Activated T-cell treated with anti-CD3 and anti-CD28 coated beads, Interleukin-2, amount 50 U/mL, for 4 hours (primary cell): ENCODE measurements at regions not wholly inside any gene's neighbourhood (a gene's known extent, or its start where the extent isn't known, plus 50 kb on each side); places are given as distances from the start of the nearest gene placed in this dataset.
"Not testable (repeated sequence)": the region's sequence is repeated elsewhere in the genome, so short reads cannot be mapped to it uniquely, and the experiment has no call there.

Experiments
- ATAC-seq, 2 donors: fragments of 200-7000 bp; cut with Tn5 transposase; one replicate each; pipeline ENCODE4 v1.10.0; 2021
- DNase-seq: peaks from one replicate; pipeline ENCODE4 v3.0.0-alpha.2; 2020
- H3K27me3 Mint-ChIP-seq: one replicate; pipeline ENCODE4 v1.8.0; 2021; ENCODE audit warnings: low read depth, mixed read lengths
- H3K36me3 Mint-ChIP-seq: one replicate; pipeline ENCODE4 v1.8.0; 2022; ENCODE audit warnings: mixed read lengths; ENCODE audit not compliant: insufficient read depth
- H3K4me1 Mint-ChIP-seq: one replicate; pipeline ENCODE4 v1.8.0; 2021; ENCODE audit warnings: low read depth, mixed read lengths
- H3K4me3 Mint-ChIP-seq: one replicate; pipeline ENCODE4 v1.8.0; 2021; ENCODE audit warnings: mild to moderate bottlenecking, moderate library complexity, mixed read lengths
- H3K9me3 Mint-ChIP-seq: one replicate; pipeline ENCODE4 v1.8.0; 2021; ENCODE audit warnings: mixed read lengths

DNA sequence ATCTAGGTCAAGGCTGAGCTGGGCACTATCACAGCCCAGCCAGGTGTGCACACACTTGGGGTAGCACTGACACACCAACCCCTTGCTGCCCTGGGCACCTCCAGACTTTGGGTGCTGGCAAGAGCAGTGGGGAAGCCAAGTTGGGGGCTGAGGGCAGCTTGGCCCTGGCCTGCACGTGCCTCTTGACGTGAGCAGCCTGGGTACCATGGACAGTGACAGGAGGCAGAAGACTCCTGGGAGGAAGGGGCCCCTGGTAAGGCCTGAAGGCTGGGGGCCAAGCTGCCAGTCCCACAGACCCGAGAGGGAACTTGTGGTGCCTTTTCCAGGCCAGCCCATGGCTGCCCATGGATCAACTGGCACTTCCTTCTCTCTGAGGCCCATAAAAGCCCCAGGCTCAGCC is 124.1 kb upstream of the SFSWAP start:
- Mint-ChIP-seq H3K27me3 (peaks cover 1% of the 10 kb centered on the region), H3K4me1 (no peaks in the 10 kb centered on the region), H3K36me3 (no peaks in the 10 kb centered on the region), H3K9me3 (no peaks in the 10 kb centered on the region), H3K4me3 (no peak overlapping the region)
- no peak for DNase-seq
- no peak for ATAC-seq

DNA sequence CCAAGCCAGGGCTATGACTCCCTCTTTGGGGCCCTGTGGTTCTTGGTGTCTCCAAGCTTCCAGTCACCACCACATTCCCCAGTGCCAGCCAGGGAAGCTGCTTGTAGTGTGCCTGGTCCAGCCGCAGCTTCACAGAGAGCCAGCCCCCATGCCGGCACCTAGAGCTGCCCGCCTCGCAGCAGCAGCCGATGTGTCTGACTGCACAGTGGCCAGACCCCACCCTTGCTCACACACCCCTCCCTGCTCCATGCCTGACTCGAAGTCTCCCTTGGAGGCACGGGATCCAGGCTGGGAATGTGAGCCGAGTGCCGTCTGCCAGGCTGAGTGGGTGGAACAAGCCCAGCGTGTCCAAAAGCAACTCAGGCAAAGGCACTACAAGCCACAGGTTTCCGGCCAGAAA is 123.3 kb upstream of the SFSWAP start:
- ATAC-seq, result no peak
- Mint-ChIP-seq H3K4me1 (peaks cover 4% of the 10 kb centered on the region), H3K4me3 (no peak overlapping the region), H3K36me3 (no peaks in the 10 kb centered on the region), H3K9me3 (no peaks in the 10 kb centered on the region), H3K27me3 (peaks cover 1% of the 10 kb centered on the region)
- no peak for DNase-seq

DNA sequence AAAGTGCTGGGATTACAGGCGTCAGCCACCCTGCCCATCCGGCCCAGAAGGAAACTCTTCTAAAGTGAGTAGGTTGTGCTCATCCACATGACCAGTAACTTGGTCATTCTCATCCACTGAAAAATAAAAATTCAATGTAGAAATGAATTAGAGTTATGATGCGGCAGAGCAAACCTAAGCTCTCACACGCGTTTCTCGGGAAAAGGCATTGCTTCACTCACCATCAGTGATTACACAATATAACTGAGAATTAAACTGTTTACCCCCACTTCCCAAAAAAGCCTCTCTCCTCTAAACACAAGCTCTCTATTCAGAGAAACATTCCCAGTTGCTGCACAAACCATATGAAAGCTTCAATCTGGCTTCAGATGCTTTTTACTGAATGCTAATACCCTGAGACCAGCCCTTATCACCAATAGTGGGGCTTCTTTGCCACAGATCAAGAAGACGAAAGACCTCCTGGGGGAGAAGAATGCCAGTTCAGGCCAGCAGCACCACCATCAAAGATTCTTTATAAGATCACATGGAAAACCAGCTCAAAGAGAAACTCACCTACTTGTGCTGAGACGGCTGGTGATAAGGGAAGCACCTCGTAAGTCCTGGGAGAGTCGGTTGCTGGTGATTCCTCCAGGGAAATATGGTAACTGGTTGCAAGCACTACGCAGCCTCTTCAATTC is 121.5 kb upstream of the SFSWAP start:
- H3K27me3 Mint-ChIP-seq, result no peaks in the 10 kb centered on the region
- ATAC-seq (no peak), DNase-seq (no peak)
- peaks cover 12% of the 10 kb centered on the region for H3K4me1 Mint-ChIP-seq
- H3K4me3 Mint-ChIP-seq, result no peak overlapping the region
- H3K9me3 Mint-ChIP-seq, result no peaks in the 10 kb centered on the region
- H3K36me3 Mint-ChIP-seq, result no peaks in the 10 kb centered on the region

DNA sequence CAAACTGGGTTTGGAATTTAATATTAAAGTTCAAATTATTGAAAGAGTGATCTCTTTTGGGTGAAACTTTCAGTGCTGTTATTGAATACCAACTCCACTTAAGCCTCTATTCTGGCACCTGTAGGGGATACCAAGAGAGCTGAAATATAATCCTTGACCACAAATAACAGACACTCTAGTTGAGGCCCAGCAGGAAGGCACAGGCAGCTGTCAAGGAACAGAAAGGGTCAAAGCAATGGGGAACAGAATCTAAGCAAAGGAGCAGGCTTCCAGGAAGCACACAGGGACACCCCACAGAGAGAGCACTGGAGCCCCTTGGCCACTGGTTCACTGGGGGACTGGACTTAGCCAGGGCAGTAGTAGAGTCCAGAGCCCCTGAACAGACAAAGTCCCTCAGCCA is 120.9 kb upstream of the SFSWAP start:
- DNase-seq, result no peak
- Mint-ChIP-seq H3K9me3 (no peaks in the 10 kb centered on the region), H3K27me3 (no peaks in the 10 kb centered on the region), H3K36me3 (no peaks in the 10 kb centered on the region), H3K4me1 (peaks cover 12% of the 10 kb centered on the region), H3K4me3 (no peak overlapping the region)
- ATAC-seq, result no peak

DNA sequence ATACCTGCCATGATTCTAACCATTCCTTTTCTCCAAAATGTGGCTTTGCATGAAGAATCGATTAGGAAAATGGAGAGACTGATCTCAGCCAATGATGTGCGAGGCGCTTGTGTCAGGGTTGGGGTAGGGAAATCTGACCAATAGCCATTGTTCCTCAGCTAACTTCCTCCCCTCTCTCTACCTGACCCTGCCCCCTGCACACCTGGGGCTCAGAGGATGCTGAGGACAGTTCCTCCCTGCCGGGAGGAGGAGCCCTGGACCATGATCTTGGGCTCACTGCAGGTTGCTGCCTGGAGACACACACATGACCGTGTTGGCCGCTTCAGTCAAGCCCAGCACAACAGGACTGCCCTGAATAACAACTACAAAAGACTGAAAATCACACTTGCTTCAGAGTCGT is 119.8 kb upstream of the SFSWAP start:
- no peak overlapping the region for H3K4me3 Mint-ChIP-seq
- DNase-seq (no peak), ATAC-seq (no peak)
- no peaks in the 10 kb centered on the region for H3K36me3 Mint-ChIP-seq
- H3K27me3 Mint-ChIP-seq, result no peaks in the 10 kb centered on the region
- H3K9me3 Mint-ChIP-seq, result no peaks in the 10 kb centered on the region
- H3K4me1 Mint-ChIP-seq, result peaks cover 12% of the 10 kb centered on the region

DNA sequence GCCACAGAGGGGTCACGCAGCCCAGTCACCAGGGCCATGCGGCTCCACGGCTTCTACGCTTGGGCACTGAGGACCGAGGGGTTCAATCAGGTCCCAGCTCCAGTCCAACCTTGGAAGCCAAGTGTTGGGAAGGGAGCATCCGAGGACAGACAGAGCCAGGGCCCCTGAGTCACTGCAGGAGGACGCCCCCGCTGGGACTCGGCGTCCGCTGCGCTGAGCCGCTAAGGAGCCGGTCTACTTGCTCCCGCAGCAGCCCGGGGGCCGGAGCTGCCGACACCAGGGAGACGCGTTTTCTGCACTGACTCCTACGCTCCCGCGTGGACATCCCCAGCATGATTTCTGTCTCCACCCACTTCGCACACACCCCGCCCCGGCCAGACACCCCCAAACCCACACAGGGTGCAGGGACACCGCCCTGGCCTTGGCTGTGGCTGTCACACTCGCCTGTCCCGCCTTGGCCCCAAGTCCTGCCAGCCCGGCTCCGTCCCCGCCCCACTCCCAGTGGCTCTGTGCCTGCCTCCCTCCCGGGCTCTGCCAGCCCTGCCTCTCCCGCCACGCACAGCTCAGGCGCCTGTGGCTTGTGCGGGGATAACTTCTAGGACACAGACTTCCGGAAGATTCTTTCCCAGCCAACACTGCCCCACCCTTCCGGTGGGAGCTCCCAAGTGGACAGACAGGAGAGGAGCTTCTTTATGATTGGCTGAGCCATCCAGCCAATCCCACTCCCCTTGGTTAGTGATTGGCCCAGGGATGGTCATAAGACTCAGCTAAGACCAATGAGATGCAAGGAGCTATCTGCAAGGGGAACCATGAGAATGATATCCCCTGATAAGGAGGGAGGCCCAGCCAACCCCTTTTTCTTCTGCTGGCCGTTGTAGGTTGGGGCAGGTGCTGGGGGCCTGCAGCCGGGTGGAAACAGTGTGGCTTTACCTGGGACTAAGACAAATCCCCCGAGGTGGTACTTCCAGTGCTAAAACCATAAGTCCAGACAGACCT is 118.9 kb upstream of the SFSWAP start:
- H3K4me1 Mint-ChIP-seq, result peaks cover 12% of the 10 kb centered on the region
- ATAC-seq, result no peak
- no peak overlapping the region for H3K4me3 Mint-ChIP-seq
- no peaks in the 10 kb centered on the region for H3K36me3 Mint-ChIP-seq
- no peaks in the 10 kb centered on the region for H3K27me3 Mint-ChIP-seq
- no peak for DNase-seq
- no peaks in the 10 kb centered on the region for H3K9me3 Mint-ChIP-seq

DNA sequence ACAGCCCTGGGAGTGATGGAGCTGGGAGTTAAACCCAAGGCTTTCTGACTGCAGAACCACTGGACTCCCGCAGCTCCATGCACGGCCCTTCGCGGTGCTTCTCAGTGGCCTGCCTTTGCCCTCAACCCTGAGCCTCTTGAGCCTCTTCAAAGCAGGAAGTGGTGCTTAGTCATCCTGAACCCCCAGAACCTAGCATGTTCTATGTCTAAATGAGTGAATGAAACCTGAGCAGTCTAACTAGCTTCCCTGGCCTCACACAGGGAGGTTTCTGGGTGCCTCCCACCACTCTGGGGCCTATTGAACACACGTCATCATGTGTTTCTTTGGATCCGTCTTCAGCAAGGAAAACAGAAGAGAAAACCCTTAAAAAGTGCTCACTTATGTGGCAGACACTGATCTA is 117.9 kb upstream of the SFSWAP start:
- H3K27me3 Mint-ChIP-seq, result no peaks in the 10 kb centered on the region
- ATAC-seq (peak; percentile 79 to 91), DNase-seq (no peak)
- H3K36me3 Mint-ChIP-seq, result no peaks in the 10 kb centered on the region
- H3K9me3 Mint-ChIP-seq, result no peaks in the 10 kb centered on the region
- H3K4me3 Mint-ChIP-seq, result no peak overlapping the region
- H3K4me1 Mint-ChIP-seq, result peaks cover 12% of the 10 kb centered on the region

DNA sequence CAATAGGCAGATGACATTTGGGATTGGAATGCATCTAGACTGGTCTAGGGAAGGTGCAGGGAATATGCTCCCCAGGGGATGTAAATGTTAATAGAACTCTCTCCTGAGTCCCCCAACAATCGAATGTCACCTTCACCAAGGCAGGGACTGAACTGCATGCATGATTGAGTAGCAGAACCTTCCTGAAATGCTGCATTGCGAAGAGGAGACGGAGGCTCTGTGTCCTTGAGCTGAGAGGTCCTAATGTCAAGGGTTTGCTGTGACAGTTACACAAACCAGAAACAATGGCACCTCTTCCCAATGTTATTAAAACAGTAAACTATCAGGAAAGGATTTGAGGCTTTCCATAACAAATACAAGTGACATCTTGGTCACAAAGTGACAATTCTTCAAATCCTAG is 117.5 kb upstream of the SFSWAP start:
- no peak for DNase-seq
- H3K4me3 Mint-ChIP-seq, result no peak overlapping the region
- no peaks in the 10 kb centered on the region for H3K36me3 Mint-ChIP-seq
- peaks cover 12% of the 10 kb centered on the region for H3K4me1 Mint-ChIP-seq
- no peaks in the 10 kb centered on the region for H3K27me3 Mint-ChIP-seq
- H3K9me3 Mint-ChIP-seq, result no peaks in the 10 kb centered on the region
- no peak for ATAC-seq

DNA sequence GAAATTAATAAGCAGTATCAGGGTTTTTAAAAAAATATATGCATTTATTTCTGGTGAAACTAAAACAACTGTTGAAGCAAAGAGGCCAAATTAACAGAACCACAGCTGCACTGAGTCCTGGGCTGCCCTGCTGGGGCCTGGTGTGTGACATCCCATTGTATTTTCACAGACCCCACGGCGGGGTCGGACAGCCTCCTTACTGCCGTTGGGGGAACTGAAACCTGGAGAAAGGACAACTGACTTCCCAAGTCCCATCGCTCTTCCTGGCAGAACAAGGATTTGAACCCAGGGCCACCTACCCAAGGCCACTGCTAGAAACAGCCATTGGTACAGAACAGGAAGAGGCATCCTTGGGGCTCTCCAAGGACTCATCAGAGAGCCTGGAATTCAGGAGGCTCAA is 114.8 kb upstream of the SFSWAP start:
- Mint-ChIP-seq H3K36me3 (no peaks in the 10 kb centered on the region), H3K4me3 (no peak overlapping the region), H3K9me3 (no peaks in the 10 kb centered on the region), H3K27me3 (no peaks in the 10 kb centered on the region), H3K4me1 (peaks cover 19% of the 10 kb centered on the region)
- DNase-seq (no peak), ATAC-seq (no peak)

DNA sequence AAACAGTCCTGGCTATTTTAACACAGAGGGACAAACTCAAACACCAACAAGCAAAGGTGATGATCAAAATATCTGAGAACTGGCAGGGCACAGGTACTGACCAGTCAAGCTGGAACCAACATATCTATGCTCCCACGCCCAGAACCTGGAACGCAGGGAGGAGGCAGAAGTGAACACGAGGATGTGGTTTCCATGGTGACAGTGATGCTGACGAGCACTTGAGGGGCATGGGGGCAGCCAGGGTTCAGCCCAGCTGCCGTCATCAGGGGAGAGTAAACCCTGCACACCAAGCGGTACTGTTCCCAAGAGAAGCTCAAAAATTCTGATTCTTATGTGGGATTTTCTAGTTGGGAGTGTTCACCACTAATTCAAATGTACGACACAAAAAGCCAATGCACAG is 113.6 kb upstream of the SFSWAP start:
- Mint-ChIP-seq H3K27me3 (no peaks in the 10 kb centered on the region), H3K9me3 (no peaks in the 10 kb centered on the region), H3K4me3 (no peak overlapping the region), H3K4me1 (peaks cover 20% of the 10 kb centered on the region), H3K36me3 (no peaks in the 10 kb centered on the region)
- ATAC-seq (no peak), DNase-seq (no peak)

DNA sequence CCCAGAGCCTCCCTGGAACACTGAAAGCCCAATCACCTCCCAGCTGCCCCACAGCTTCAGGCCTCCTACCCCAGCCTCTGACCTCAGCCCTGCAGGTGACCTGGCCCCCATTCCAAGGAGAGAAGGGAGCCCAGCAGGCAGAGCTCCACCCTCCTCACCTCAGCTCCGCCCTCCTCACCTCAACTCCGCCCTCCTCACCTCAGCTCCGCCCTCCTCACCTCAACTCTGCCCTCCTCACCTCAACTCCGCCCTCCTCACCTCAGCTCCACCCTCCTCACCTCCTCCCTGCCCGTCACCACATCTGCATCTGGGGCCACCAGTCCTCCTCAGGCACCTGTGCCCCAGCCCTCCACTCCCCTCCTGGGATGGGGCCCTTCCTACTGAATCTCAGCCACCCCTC is 112.2 kb upstream of the SFSWAP start:
- no peak for DNase-seq
- H3K36me3 Mint-ChIP-seq, result no peaks in the 10 kb centered on the region
- peaks cover 22% of the 10 kb centered on the region for H3K4me1 Mint-ChIP-seq
- no peak overlapping the region for H3K4me3 Mint-ChIP-seq
- ATAC-seq, result no peak
- no peaks in the 10 kb centered on the region for H3K27me3 Mint-ChIP-seq
- H3K9me3 Mint-ChIP-seq, result no peaks in the 10 kb centered on the region

DNA sequence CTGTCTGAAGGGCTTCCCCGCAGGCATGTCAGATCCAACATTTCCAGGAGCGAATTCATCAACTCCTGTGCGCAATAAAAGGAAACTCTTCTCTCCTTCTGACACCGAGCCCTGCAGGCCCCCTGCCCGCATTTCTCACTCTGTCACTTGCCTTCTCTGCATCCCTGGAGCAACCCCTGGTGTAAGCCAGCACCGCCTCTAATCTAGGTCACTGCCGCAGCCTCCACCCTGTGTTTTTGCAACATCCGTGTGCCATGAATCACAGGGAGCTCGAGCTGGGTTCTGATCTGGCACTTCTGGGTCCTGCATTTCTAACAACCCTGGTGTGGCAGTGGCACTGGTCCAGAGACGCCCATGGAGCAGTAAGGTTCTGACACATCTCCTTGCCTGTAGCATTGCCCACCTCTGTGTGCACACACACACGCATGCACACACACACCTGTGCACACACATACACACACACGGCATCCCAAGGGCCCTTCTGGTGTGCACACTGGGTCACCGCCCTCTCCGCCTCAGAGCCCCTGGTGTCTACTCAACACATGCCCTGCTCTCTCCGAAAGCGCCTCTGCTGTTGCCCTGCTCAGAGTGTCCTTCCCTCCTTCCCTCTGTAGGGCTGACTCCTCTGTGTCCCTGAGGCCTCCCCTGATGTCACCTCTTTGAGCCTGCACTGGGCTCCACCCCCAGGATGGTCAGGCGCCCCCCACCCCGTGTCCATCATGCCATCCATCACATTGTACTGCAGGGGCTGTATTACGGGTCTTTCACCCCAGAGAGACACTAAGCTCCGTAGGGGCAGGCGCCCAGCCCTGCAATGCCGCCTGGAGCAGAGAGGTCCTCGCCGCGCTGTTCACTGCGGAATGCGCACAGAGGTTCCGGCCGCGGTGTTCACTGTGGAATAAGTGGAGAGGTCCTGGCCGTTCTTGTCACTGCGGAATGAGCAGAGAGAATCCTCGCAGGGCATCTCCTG is 111.4 kb upstream of the SFSWAP start:
- ATAC-seq, result no peak
- no peaks in the 10 kb centered on the region for H3K27me3 Mint-ChIP-seq
- H3K4me3 Mint-ChIP-seq, result no peak overlapping the region

DNA sequence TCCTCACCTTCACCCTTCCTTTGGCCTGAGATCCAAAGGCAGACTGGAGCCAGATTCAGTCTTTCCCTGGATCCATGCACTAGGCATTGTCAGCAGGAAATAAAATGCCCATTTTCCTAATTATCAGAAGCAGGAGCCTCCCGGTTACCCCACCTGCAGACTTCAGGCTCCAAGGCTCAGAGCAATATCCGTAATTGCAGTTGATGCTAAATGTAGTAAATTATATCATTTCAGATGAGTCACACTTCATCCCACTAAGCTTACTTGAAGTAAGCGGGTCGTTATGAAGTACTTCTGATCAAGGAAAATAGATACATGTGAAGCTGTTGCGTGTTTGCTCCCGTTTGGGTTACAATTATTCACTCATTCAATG is 110.7 kb upstream of the SFSWAP start:
- Mint-ChIP-seq H3K9me3 (no peaks in the 10 kb centered on the region), H3K27me3 (no peaks in the 10 kb centered on the region), H3K4me1 (peaks cover 37% of the 10 kb centered on the region), H3K4me3 (no peak overlapping the region), H3K36me3 (no peaks in the 10 kb centered on the region)
- ATAC-seq (no peak), DNase-seq (no peak)

More for the DNA sequence above, 111.4 kb upstream of the SFSWAP start:
- Mint-ChIP-seq H3K36me3 (no peaks in the 10 kb centered on the region), H3K4me1 (peaks cover 30% of the 10 kb centered on the region), H3K9me3 (no peaks in the 10 kb centered on the region)
- no peak for DNase-seq

DNA sequence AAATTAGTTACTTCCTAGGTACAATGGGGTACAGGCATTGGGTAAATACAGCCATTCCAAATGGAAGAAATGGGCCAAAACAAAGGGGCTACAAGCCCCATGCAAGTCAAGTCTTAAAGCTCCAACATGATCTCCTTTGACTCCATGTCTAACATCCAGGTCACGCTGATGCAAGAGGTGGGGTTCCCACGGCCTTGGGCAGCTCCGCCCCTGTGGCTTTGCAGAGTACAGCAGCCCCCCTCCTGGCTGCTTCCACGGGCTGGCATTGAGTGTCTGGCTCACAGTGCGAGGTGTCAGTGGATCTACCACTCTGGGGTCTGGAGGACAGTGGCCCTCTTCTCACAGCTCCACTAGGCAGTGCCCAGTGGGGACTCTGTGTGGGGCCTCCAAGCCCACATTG is 109.4 kb upstream of the SFSWAP start:
- not testable (repeated sequence) for H3K36me3 Mint-ChIP-seq, H3K27me3 Mint-ChIP-seq, H3K9me3 Mint-ChIP-seq, DNase-seq, ATAC-seq, H3K4me3 Mint-ChIP-seq
- H3K4me1 Mint-ChIP-seq, result peaks cover 50% of the 10 kb centered on the region
